ENCODE measurements at regions not wholly inside any gene's neighbourhood (a gene's known extent, or its start where the extent isn't known, plus 50 kb on each side); places are given as distances from the start of the nearest gene placed in this dataset.
"Not testable (repeated sequence)": the region's sequence is repeated elsewhere in the genome, so short reads cannot be mapped to it uniquely, and the experiment has no call there.

GRCh38 chr18:11372163-11372562 lies 222.8 kb upstream of the PIEZO2 start:
- no peak for DNase-seq

GRCh38 chr18:11369556-11369955 lies 220.2 kb upstream of the PIEZO2 start:
- no peak for DNase-seq

- no peak for DNase-seq
Observed at GRCh38 chr18:11368020-11368419, 218.7 kb upstream of the PIEZO2 start.

GRCh38 chr18:11367351-11367750 lies 218.0 kb upstream of the PIEZO2 start:
- DNase-seq: no peak

- no peak for DNase-seq
Observed at GRCh38 chr18:11366410-11366809, 217.0 kb upstream of the PIEZO2 start.

GRCh38 chr18:11362856-11363255 lies 213.5 kb upstream of the PIEZO2 start:
- DNase-seq: no peak

- DNase-seq: not testable (repeated sequence)
Observed at GRCh38 chr18:11361862-11362261, 212.5 kb upstream of the PIEZO2 start.

GRCh38 chr18:11357678-11358077 lies 208.3 kb upstream of the PIEZO2 start:
- no peak for DNase-seq

GRCh38 chr18:11344576-11344975 lies 195.2 kb upstream of the PIEZO2 start:
- DNase-seq: not testable (repeated sequence)

- DNase-seq: no peak
Observed at GRCh38 chr18:11343096-11343495, 193.7 kb upstream of the PIEZO2 start.

GRCh38 chr18:11342115-11342514 lies 192.7 kb upstream of the PIEZO2 start:
- not testable (repeated sequence) for DNase-seq

- no peak for DNase-seq
Observed at GRCh38 chr18:11339188-11339775, 189.9 kb upstream of the PIEZO2 start.

GRCh38 chr18:11336241-11336640 lies 186.9 kb upstream of the PIEZO2 start:
- no peak for DNase-seq

- DNase-seq: no peak
Observed at GRCh38 chr18:11327391-11328009, 178.1 kb upstream of the PIEZO2 start.

GRCh38 chr18:11324956-11325882 lies 175.8 kb upstream of the PIEZO2 start:
- DNase-seq: no peak

- no peak for DNase-seq
Observed at GRCh38 chr18:11324510-11324909, 175.1 kb upstream of the PIEZO2 start.

GRCh38 chr18:11323359-11323819 lies 174.0 kb upstream of the PIEZO2 start:
- no peak for DNase-seq

GRCh38 chr18:11322716-11323115 lies 173.3 kb upstream of the PIEZO2 start:
- DNase-seq: no peak

GRCh38 chr18:11322006-11322405 lies 172.6 kb upstream of the PIEZO2 start:
- DNase-seq: no peak

GRCh38 chr18:11320986-11321385 lies 171.6 kb upstream of the PIEZO2 start:
- no peak for DNase-seq

GRCh38 chr18:11316546-11316945 lies 167.2 kb upstream of the PIEZO2 start:
- DNase-seq: no peak

- DNase-seq: peak; percentile 28
Observed at GRCh38 chr18:11310476-11311086, 161.2 kb upstream of the PIEZO2 start.

- no peak for DNase-seq
Observed at GRCh38 chr18:11309172-11309571, 159.8 kb upstream of the PIEZO2 start.
